ENCODE measurements at regions not wholly inside any gene's neighbourhood (a gene's known extent, or its start where the extent isn't known, plus 50 kb on each side); places are given as distances from the start of the nearest gene placed in this dataset.

DNA sequence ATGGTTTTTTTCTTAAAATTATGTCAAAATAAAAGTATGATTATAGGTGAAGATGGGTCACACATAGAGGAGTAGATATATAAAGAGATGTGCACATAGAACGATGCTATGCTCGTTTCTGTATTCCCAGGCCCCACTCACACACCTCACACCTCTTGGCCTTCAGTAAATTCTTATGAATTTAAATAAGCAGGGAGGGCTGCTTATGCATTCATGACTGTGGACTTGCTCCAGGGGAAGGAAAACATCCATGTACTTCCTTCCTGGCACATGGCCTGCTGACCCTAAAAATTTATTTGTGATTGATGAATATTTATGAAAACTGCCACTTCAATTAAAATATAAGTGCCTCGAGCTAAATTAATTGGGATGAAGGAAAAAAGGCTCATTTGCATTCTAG is 1306.7 kb upstream of the TMEM132C start:
- TF ChIP-seq GATA2 (IDR thresholded peaks at IDR 0.05; ENCODE audit: low read depth, low read length) (no peak), GATA3 (IDR thresholded peaks at IDR 0.05; ENCODE audit: low read depth, low read length) (no peak)

Data from SH-SY5Y (cell line).